Endothelial cell (in vitro differentiated cells): ENCODE measurements at regions not wholly inside any gene's neighbourhood (a gene's known extent, or its start where the extent isn't known, plus 50 kb on each side); places are given as distances from the start of the nearest gene placed in this dataset.
"Not testable (repeated sequence)": the region's sequence is repeated elsewhere in the genome, so short reads cannot be mapped to it uniquely, and the experiment has no call there.

ENCODE experiments used
- DNase-seq: peaks from one replicate; pipeline ENCODE4 v3.0.0; 2021; ENCODE audit warnings: low spot score
- H3K27ac Mint-ChIP-seq: one replicate; pipeline ENCODE4 v1.8.0; 2021; ENCODE audit warnings: mixed read lengths, inconsistent platforms; ENCODE audit not compliant: unreplicated experiment
- H3K27me3 Mint-ChIP-seq: one replicate; pipeline ENCODE4 v1.8.0; 2021; ENCODE audit warnings: mild to moderate bottlenecking, moderate library complexity, mixed read lengths, inconsistent platforms; ENCODE audit not compliant: unreplicated experiment
- H3K36me3 Mint-ChIP-seq: one replicate; pipeline ENCODE4 v1.8.0; 2021; ENCODE audit warnings: mild to moderate bottlenecking, low read depth, mixed read lengths, inconsistent platforms; ENCODE audit not compliant: unreplicated experiment
- H3K4me1 Mint-ChIP-seq: one replicate; pipeline ENCODE4 v1.8.0; 2021; ENCODE audit warnings: mild to moderate bottlenecking, mixed read lengths, inconsistent platforms; ENCODE audit not compliant: unreplicated experiment
- H3K4me3 Mint-ChIP-seq: one replicate; pipeline ENCODE4 v1.8.0; 2021; ENCODE audit warnings: mild to moderate bottlenecking, mixed read lengths, inconsistent platforms; ENCODE audit not compliant: unreplicated experiment
- H3K9me3 Mint-ChIP-seq: one replicate; pipeline ENCODE4 v1.8.0; 2021; ENCODE audit warnings: mixed read lengths, inconsistent platforms; ENCODE audit not compliant: unreplicated experiment
- CTCF ChIP-seq: fragments of 200-600 bp; sonication (generic); IDR thresholded peaks from one replicate; pipeline ENCODE4 v1.5.0; 2021; ENCODE audit warnings: antibody characterized with exemption; ENCODE audit not compliant: unreplicated experiment

DNA sequence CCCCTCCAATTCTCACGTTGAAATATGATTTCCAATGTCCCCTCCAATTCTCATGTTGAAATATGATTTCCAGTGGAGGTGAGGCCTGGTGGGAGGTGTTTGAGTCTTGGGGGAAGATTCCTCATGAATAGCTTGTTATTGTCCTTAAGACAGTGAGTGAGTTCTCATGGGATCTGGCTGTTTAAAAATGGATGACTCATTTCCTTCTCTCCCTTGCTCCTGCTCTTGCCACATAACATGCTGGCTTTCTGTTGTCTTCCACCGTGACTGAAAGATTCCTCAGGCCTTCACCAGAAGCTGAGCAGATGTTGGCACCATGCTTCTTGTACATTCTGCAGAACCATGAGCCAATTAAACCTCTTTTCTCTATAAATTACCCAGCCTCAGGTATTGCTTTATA, 346.8 kb upstream of the TECRL start:
- H3K27ac Mint-ChIP-seq = no peak overlapping the region
- H3K4me1 Mint-ChIP-seq = no peaks in the 10 kb centered on the region
- H3K36me3 Mint-ChIP-seq = peaks cover 4% of the 10 kb centered on the region
- no peaks in the 10 kb centered on the region for H3K27me3 Mint-ChIP-seq
- no peak for TF ChIP-seq CTCF
- no peak for DNase-seq
- no peak overlapping the region for H3K4me3 Mint-ChIP-seq
- H3K9me3 Mint-ChIP-seq = peaks cover 6% of the 10 kb centered on the region

DNA sequence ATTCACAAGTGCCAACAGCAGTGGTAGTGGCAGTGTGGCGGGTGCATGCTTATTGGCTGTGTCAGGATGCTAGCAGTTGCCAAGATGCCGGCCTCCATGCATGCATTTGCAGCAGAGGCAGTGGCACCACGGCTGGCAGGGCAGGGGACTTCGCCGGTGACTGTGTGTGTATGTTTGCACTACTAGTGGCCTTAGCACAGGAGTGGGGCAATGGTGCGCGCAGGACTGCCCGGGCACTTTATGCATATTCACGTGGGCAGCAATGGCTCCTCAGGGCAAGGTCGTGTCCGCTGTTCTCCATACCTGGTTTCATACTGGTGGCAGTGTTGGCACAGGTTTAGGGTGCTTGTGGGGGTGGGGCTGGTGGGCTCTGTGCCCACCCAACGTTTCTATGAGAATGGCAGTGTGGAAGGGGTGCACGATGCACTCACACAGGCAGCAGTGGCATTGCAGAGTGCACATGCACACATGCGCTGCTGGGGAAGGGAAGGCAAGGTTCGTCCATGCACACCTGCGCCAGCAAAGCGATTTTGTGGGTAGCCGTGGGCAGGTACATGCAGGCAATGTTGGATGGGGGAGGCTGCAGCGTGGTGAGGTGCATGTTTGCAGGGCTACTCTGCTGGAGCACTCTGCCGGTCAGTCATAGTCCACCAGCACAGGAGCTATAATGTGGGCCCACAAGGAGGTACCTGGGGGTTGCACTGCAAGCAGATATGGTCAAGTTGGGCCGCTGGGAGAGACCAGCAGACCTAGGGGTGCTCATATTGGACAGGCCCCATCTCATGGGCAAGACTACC, 338.9 kb upstream of the TECRL start:
- no peak overlapping the region for H3K27ac Mint-ChIP-seq

GRCh38 chr4:64738240-64738639, 329.0 kb upstream of the TECRL start:
- Mint-ChIP-seq H3K27me3 (peaks cover 2% of the 10 kb centered on the region), H3K9me3 (no peaks in the 10 kb centered on the region), H3K4me3 (no peak overlapping the region), H3K4me1 (no peaks in the 10 kb centered on the region), H3K27ac (no peak overlapping the region), H3K36me3 (no peaks in the 10 kb centered on the region)
- DNase-seq = no peak
- no peak for TF ChIP-seq CTCF

More for the DNA sequence above, 338.9 kb upstream of the TECRL start:
- H3K4me1 Mint-ChIP-seq = no peaks in the 10 kb centered on the region
- no peak for DNase-seq
- no peak overlapping the region for H3K4me3 Mint-ChIP-seq
- no peaks in the 10 kb centered on the region for H3K36me3 Mint-ChIP-seq
- TF ChIP-seq CTCF = no peak
- H3K9me3 Mint-ChIP-seq = no peaks in the 10 kb centered on the region
- H3K27me3 Mint-ChIP-seq = peaks cover 5% of the 10 kb centered on the region

GRCh38 chr4:64737854-64738138, 328.5 kb upstream of the TECRL start:
- not testable (repeated sequence) for H3K27me3 Mint-ChIP-seq, H3K4me3 Mint-ChIP-seq, H3K27ac Mint-ChIP-seq, H3K4me1 Mint-ChIP-seq, H3K9me3 Mint-ChIP-seq, DNase-seq, H3K36me3 Mint-ChIP-seq

DNA sequence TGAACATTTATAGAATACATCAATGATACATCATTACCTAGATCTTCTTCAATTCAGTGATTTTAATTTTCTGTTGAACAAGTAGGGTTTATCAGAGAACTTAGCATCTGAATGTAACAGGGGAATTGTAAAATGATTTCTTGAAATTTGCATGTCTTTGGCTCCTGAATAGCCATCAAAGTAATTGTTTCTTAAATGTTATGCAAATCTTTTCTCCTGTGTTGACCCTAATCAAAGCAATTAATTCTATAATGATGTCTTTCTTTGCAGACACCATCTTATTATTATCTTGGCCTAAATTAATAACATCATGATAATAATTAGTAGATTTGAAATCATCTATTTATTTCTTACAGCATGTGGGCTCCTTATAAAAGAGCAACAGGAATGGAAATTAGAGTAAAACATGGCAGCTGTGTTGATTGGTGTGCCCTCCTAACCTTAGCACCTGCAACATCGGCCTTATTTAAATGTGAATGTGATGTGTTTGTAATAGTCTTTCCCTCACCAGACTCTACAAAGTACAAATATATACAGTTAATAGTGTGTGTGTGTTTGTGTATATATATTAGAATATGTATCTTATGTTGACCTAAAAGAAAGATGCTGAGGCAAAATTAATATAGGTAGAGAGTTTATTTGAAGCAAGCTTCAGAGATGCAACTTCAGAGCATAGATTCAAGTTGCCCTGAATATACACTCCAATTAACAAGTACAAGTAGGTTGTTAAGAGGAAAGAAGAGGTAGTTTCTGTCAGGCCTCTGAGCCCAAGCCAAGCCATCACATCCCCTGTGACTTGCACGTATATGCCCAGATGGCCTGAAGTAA, 328.0 kb upstream of the TECRL start:
- Mint-ChIP-seq H3K9me3 (no peaks in the 10 kb centered on the region), H3K27me3 (peaks cover 1% of the 10 kb centered on the region), H3K4me3 (no peak overlapping the region), H3K4me1 (no peaks in the 10 kb centered on the region), H3K36me3 (no peaks in the 10 kb centered on the region), H3K27ac (no peak overlapping the region)
- TF ChIP-seq CTCF = no peak
- DNase-seq = no peak
